Thymus (tissue), 11 donors: ENCODE measurements at regions not wholly inside any gene's neighbourhood (a gene's known extent, or its start where the extent isn't known, plus 50 kb on each side); places are given as distances from the start of the nearest gene placed in this dataset.
"Not testable (repeated sequence)": the region's sequence is repeated elsewhere in the genome, so short reads cannot be mapped to it uniquely, and the experiment has no call there.

Source experiments
- DNase-seq, 9 donors: peaks; one replicate each; pipeline ENCODE4 v3.0.0-alpha.2; 2013; ENCODE audit warnings: low spot score in 9 of 9, low read depth in 6 of 9, missing footprints in 1 of 9
- H3K27ac ChIP-seq, 2 donors: one replicate each; pipeline ENCODE4 v1.5.1; 2013; ENCODE audit warnings: control low read depth in 1 of 2, low read depth in 1 of 2, low read length in 1 of 2, mild to moderate bottlenecking in 1 of 2, moderate library complexity in 1 of 2
- H3K27me3 ChIP-seq, 2 donors: one replicate each; pipeline ENCODE4 v1.5.1; 2013; ENCODE audit warnings: low read length in 1 of 2; ENCODE audit not compliant: control insufficient read depth in 2 of 2, insufficient read depth in 1 of 2
- H3K36me3 ChIP-seq, 2 donors: one replicate each; pipeline ENCODE4 v1.5.1; 2013; ENCODE audit warnings: low read length in 1 of 2, mild to moderate bottlenecking in 1 of 2, moderate library complexity in 1 of 2; ENCODE audit not compliant: control insufficient read depth in 2 of 2, insufficient read depth in 2 of 2
- H3K4me1 ChIP-seq, 2 donors: one replicate each; pipeline ENCODE4 v1.5.1; 2013; ENCODE audit warnings: low read length in 2 of 2; ENCODE audit not compliant: control insufficient read depth in 2 of 2, insufficient read depth in 2 of 2
- H3K4me3 ChIP-seq, 2 donors: one replicate each; pipeline ENCODE4 v1.5.1; 2013; ENCODE audit warnings: low read length in 2 of 2, control low read depth in 1 of 2, mild to moderate bottlenecking in 1 of 2
- H3K9me3 ChIP-seq, 2 donors: one replicate each; pipeline ENCODE4 v1.5.1; 2013; ENCODE audit warnings: low read length in 1 of 2, mild to moderate bottlenecking in 1 of 2; ENCODE audit not compliant: control insufficient read depth in 2 of 2, insufficient read depth in 1 of 2
- WGBS: extraction: QIAGEN DNeasy Blood & Tissue Kit; methylation state at CpG from one replicate; pipeline ENCODE4 v1.1.7; 2013; 5-methylcytosine and 5-hydroxymethylcytosine counted together
- donor health status: healthy.

DNA sequence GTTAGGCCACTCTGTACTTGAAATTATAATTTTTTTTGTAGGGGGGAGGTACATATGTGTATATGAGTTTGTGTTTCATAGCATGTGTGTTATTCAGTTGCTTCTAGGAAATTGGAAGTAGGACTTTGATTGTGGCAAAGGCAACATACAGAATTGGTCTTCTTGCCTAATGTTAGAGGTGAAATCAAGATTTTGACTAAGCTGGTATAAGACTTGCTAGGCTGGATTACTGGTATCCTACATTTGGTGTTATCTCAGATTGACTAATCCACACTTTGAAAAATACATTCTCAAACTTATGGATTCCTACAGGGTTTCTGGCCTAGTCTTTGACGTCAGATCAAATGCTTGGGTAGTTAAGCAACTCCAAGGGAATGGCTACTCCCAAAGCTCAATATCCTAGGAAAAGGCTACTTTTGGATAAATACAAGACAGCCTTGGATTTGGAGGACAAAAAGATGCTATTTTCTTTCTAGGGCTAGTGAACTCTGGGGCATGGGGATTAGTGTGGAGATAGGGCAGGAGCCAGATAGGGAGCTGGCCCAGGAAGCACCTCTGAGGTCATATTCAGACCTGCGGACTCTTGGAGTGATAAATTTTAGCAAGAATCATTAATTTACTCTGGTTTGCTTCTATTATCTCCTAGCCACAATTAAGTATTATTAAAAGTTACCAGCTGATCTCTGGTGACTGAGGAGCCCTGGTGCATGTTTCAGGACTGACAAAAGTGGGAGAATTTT, 144.0 kb upstream of the RPS23 start:
- H3K27ac ChIP-seq = peak overlapping the region in 1 of 2 donors; percentile 15
- peaks cover 26 to 39% of the 10 kb centered on the region in 2 donors for H3K4me1 ChIP-seq
- H3K27me3 ChIP-seq = no peaks in the 10 kb centered on the region
- no peak for DNase-seq
- WGBS = 77% methylated on average over 2 of the region's 2 CpGs
- H3K9me3 ChIP-seq = no peaks in the 10 kb centered on the region
- no peaks in the 10 kb centered on the region for H3K36me3 ChIP-seq
- H3K4me3 ChIP-seq = no peak overlapping the region

DNA sequence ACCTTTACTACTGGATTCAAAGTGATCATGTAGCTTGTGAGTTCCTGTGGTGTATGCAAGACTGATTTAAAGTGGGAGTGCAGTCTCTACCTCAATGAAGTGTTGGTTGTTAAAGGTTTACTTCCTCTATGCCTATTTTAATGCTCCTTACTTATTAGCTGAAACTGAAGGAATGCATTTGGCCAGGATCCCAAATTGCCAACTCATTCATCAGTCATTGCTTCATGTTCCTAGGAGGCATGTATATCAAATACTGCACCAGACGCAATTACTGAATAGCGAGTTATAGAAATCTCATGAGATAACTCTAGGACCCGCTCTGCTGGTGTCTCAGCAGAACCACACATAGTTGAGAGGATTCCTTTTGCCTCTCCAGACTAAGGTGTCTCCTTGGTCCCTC, 143.0 kb upstream of the RPS23 start:
- no peak for DNase-seq

GRCh38 chr5:82420524-82420923, 142.4 kb upstream of the RPS23 start:
- 87% methylated on average over 4 of the region's 4 CpGs for WGBS
- not testable (repeated sequence) for DNase-seq, H3K36me3 ChIP-seq, H3K4me3 ChIP-seq, H3K9me3 ChIP-seq, H3K27me3 ChIP-seq
- Histone ChIP-seq H3K27ac (peak overlapping the region in 1 of 2 donors; percentile 48), H3K4me1 (peaks cover 26 to 39% of the 10 kb centered on the region in 2 donors)

More for the DNA sequence above, 143.0 kb upstream of the RPS23 start:
- no peak overlapping the region for H3K27ac ChIP-seq
- 98% methylated on average over 3 of the region's 3 CpGs for WGBS
- no peaks in the 10 kb centered on the region for H3K36me3 ChIP-seq
- no peaks in the 10 kb centered on the region for H3K27me3 ChIP-seq
- H3K9me3 ChIP-seq = no peaks in the 10 kb centered on the region
- H3K4me3 ChIP-seq = no peak overlapping the region
- peaks cover 26 to 39% of the 10 kb centered on the region in 2 donors for H3K4me1 ChIP-seq

DNA sequence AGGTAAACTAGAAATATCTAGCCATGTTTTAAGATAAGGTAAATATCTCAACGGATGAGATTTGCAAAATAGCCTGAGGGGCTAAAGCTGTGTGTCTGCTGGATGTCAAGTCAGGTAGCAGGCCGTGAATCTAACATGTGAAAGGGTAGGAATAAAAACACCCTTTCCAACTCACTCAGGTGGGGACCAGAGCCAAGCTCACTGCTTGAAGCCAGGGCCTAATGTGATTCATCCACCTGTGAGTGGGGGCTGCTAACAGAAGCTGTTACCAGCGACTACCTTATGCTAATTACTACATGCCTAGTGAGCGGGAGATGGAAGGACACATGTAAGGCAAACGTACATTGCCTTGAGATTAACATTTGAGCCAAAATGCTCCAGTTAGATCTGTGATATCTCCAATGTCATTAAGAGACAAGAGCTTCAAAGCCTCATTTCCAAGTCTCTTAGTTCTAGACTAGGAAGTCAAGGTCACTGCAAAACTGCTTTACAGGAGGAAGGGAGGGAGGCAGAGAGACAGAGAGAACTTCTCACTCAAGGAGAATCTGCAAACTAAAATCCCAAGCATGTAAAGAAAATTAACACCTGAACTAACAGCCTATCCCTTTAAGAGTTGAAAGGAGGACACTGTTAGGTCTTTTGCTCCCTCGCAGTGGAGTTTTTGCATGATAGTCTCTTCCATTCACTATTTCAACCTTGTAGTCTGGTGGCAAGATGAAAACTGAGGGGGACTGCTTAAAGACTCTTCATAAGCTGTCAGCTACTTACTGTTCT, 141.6 kb upstream of the RPS23 start:
- Histone ChIP-seq H3K27ac (peak overlapping the region in 1 of 2 donors; percentile 48), H3K9me3 (no peaks in the 10 kb centered on the region), H3K4me1 (peaks cover 28 to 36% of the 10 kb centered on the region in 2 donors), H3K36me3 (no peaks in the 10 kb centered on the region), H3K4me3 (no peak overlapping the region), H3K27me3 (no peaks in the 10 kb centered on the region)
- WGBS = 27% methylated on average over 6 of the region's 6 CpGs
- peak in 2 of 9 donors; percentile 11 to 36 for DNase-seq

- DNase-seq = no peak
- peaks cover 18 to 24% of the 10 kb centered on the region in 2 donors for H3K4me1 ChIP-seq
- H3K27me3 ChIP-seq = no peaks in the 10 kb centered on the region
- peak overlapping the region in 1 of 2 donors; percentile 5 for H3K27ac ChIP-seq
- H3K4me3 ChIP-seq = no peak overlapping the region
- no peaks in the 10 kb centered on the region for H3K9me3 ChIP-seq
- 48% methylated on average over 2 of the region's 2 CpGs for WGBS
- no peaks in the 10 kb centered on the region for H3K36me3 ChIP-seq
These were observed 140.4 kb upstream of the RPS23 start for GRCh38 chr5:82418608-82418950.

GRCh38 chr5:82417776-82418607, 139.8 kb upstream of the RPS23 start:
- H3K4me1 ChIP-seq = peaks cover 16 to 25% of the 10 kb centered on the region in 2 donors
- no peak for DNase-seq
- no peaks in the 10 kb centered on the region for H3K27me3 ChIP-seq
- 90% methylated on average over 11 of the region's 11 CpGs for WGBS
- no peaks in the 10 kb centered on the region for H3K36me3 ChIP-seq
- H3K27ac ChIP-seq = peak overlapping the region in 1 of 2 donors; percentile 5
- no peak overlapping the region for H3K4me3 ChIP-seq
- H3K9me3 ChIP-seq = no peaks in the 10 kb centered on the region

DNA sequence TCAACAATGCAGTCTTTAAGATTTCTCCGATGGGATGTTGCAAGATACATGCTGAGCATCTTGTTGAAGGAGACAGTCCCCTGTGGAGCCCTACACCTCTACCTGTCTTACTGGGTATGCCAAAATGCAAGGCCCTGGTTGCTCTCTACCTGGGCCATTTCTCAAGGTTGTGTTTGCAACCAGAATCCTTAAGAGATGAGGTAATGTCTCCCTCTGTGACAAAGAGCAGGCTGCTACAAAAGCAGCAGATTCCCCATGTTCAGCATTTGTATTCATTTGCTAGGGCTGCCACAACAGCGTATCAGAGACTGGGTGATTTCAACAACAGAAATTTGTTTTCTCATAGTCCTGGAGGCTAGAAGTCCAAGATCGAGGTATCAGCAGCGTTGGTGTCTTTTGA, 138.4 kb upstream of the RPS23 start:
- Histone ChIP-seq H3K4me1 (peaks cover 18 to 30% of the 10 kb centered on the region in 2 donors), H3K9me3 (no peaks in the 10 kb centered on the region), H3K36me3 (no peaks in the 10 kb centered on the region), H3K4me3 (no peak overlapping the region), H3K27me3 (no peaks in the 10 kb centered on the region), H3K27ac (no peak overlapping the region)
- no peak for DNase-seq
- 72% methylated on average over 4 of the region's 4 CpGs for whole genome bisulfite sequencing

DNA sequence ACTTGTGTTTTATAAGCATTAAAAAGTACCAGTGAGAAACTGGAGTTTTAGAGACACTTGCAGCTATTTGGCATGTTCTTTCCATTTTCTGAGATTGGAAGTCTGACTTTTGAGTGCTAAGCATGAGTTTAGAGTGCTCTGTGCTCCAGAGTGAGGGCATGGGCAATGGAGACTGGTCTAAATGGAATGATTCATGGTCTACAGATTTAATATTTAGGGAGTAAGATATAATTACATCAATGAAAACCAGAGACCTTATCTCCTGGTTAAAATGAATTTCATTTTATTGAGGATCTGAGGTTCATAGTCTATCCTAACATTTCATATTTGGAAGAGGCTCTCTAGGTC, 135.9 kb upstream of the RPS23 start:
- H3K4me1 ChIP-seq = peaks cover 5 to 19% of the 10 kb centered on the region in 2 donors
- H3K27ac ChIP-seq = peak overlapping the region in 1 of 2 donors; percentile 10
- no peaks in the 10 kb centered on the region for H3K27me3 ChIP-seq
- DNase-seq = no peak
- H3K36me3 ChIP-seq = no peaks in the 10 kb centered on the region
- H3K4me3 ChIP-seq = no peak overlapping the region
- no peaks in the 10 kb centered on the region for H3K9me3 ChIP-seq
